H1 (cell line): ENCODE measurements at regions not wholly inside any gene's neighbourhood (a gene's known extent, or its start where the extent isn't known, plus 50 kb on each side); places are given as distances from the start of the nearest gene placed in this dataset.

ENCODE experiments used
- CTCF ChIA-PET: fragments of 300-600 bp; sonication (Branson Sonifier 250); formaldehyde crosslinking; loops from one replicate; lab custom pipeline; 2021; ENCODE audit not compliant: partially characterized antibody; lab: Charles Lee
- POLR2A ChIA-PET: fragments of 300-600 bp; sonication (Branson Sonifier 250); formaldehyde crosslinking; loops from one replicate; lab custom pipeline; 2021; ENCODE audit warnings: inconsistent platforms; ENCODE audit not compliant: partially characterized antibody; lab: Charles Lee
- DNase-seq, 2 experiments: peaks; one replicate each; pipeline versions ENCODE4 v3.0.0 to v3.0.0-alpha.2; 2010 to 2022; ENCODE audit warnings: low spot score in 2 of 2, low read depth in 1 of 2, mixed read lengths in 1 of 2
- FAIRE-seq: peaks from 2 replicates; lab custom pipeline; 2011; peaks lifted over from hg19 to GRCh38; lab: Jason Lieb, UNC
- H2AFZ ChIP-seq: 2 replicates; pipeline ENCODE4 v1.8.1; 2012; ENCODE audit warnings: low read length, inconsistent platforms
- H2AK5ac ChIP-seq: 2 replicates; pipeline ENCODE4 v1.6.1; 2013; ENCODE audit warnings: low read depth, low read length
- H2BK120ac ChIP-seq: replicated peaks from 2 replicates; pipeline ENCODE3; 2013; ENCODE audit warnings: low read depth, low read length, inconsistent platforms
- H2BK12ac ChIP-seq: 2 replicates; pipeline ENCODE4 v1.6.1; 2013; ENCODE audit warnings: low read depth, low read length
- H2BK15ac ChIP-seq: 2 replicates; pipeline ENCODE4 v1.6.1; 2013; ENCODE audit warnings: low read length
- H2BK20ac ChIP-seq: 2 replicates; pipeline ENCODE4 v1.6.1; 2013; ENCODE audit warnings: low read length
- H2BK5ac ChIP-seq: 2 replicates; pipeline ENCODE4 v1.6.1; 2013; ENCODE audit warnings: low read depth, low read length
- H3K14ac ChIP-seq: 2 replicates; pipeline ENCODE4 v1.6.1; 2013; ENCODE audit warnings: inconsistent platforms; ENCODE audit not compliant: insufficient read length
- H3K18ac ChIP-seq: 2 replicates; pipeline ENCODE4 v1.6.1; 2013; ENCODE audit warnings: low read length; ENCODE audit errors: extremely low read depth
- H3K23ac ChIP-seq: 2 replicates; pipeline ENCODE4 v1.6.1; 2013; ENCODE audit warnings: inconsistent platforms; ENCODE audit not compliant: insufficient read length
- H3K23me2 ChIP-seq: 2 replicates; pipeline ENCODE4 v1.6.1; 2013; ENCODE audit warnings: low read depth, low read length
- H3K27ac ChIP-seq: 2 replicates; pipeline ENCODE4 v1.6.1; 2011; ENCODE audit warnings: low read depth, low read length, inconsistent platforms
- H3K27me3 ChIP-seq, 4 experiments: replicated peaks in 1 of 4; 1 replicate in 1 of 4; 2 replicates in 3 of 4; pipeline versions ENCODE4 v1.6.1 to v1.8.1; 2011 to 2013; ENCODE audit warnings: low read length in 3 of 4, mild to moderate bottlenecking in 3 of 4, inconsistent platforms in 2 of 4, mixed read lengths in 2 of 4, moderate library complexity in 1 of 4; ENCODE audit not compliant: control insufficient read depth in 3 of 4, insufficient read depth in 3 of 4; ENCODE audit errors: extremely low read depth in 1 of 4
- H3K36me3 ChIP-seq, 4 experiments: 2 replicates each; pipeline versions ENCODE4 v1.6.1 to v1.8.1; 2011 to 2013; ENCODE audit warnings: mild to moderate bottlenecking in 4 of 4, low read length in 3 of 4, moderate library complexity in 2 of 4, control low read depth in 1 of 4, inconsistent platforms in 1 of 4; ENCODE audit not compliant: insufficient read depth in 4 of 4, control insufficient read depth in 2 of 4
- H3K4ac ChIP-seq: replicated peaks from 2 replicates; pipeline ENCODE3; 2013; ENCODE audit warnings: low read length, low read depth, mixed read lengths, inconsistent platforms; ENCODE audit not compliant: insufficient read length
- H3K4me1 ChIP-seq, 4 experiments: replicated peaks in 1 of 4; 1 replicate in 1 of 4; 2 replicates in 3 of 4; pipeline versions ENCODE4 v1.6.1 to v1.8.1; 2011 to 2013; ENCODE audit warnings: low read length in 3 of 4, inconsistent platforms in 2 of 4, mixed read lengths in 1 of 4; ENCODE audit not compliant: insufficient read depth in 4 of 4, control insufficient read depth in 3 of 4
- H3K4me2 ChIP-seq, 2 experiments: 2 replicates each; pipeline versions ENCODE4 v1.6.1 to v1.8.1; 2011 to 2013; ENCODE audit warnings: low read depth in 2 of 2, low read length in 2 of 2, control low read depth in 1 of 2, inconsistent platforms in 1 of 2, mild to moderate bottlenecking in 1 of 2; ENCODE audit not compliant: insufficient read depth in 1 of 2
- H3K4me3 ChIP-seq, 4 experiments: fragments of 200-600, 300-600 bp in 1 of 4; sonication (generic), shearing (Covaris generic), sonication (Bioruptor Twin) in 1 of 4; 2 replicates each; pipeline versions ENCODE4 v1.5.1 to v1.8.1; 2011 to 2016; ENCODE audit warnings: low read length in 4 of 4, low read depth in 3 of 4, control low read depth in 2 of 4, inconsistent platforms in 2 of 4, mild to moderate bottlenecking in 2 of 4, mixed read lengths in 1 of 4, moderate library complexity in 1 of 4; ENCODE audit not compliant: insufficient read depth in 2 of 4; ENCODE audit errors: extremely low read depth in 1 of 4
- H3K56ac ChIP-seq: replicated peaks from 2 replicates; pipeline ENCODE3; 2013; ENCODE audit warnings: low read depth, mild to moderate bottlenecking, mixed read lengths, low read length, inconsistent platforms; ENCODE audit not compliant: insufficient read length
- H3K79me1 ChIP-seq: 2 replicates; pipeline ENCODE4 v1.6.1; 2013; ENCODE audit warnings: low read depth, low read length, control low read depth
- H3K79me2 ChIP-seq, 2 experiments: 2 replicates each; pipeline versions ENCODE4 v1.6.1 to v1.8.1; 2012 to 2013; ENCODE audit warnings: low read length in 2 of 2, mild to moderate bottlenecking in 2 of 2, inconsistent platforms in 1 of 2; ENCODE audit not compliant: insufficient read depth in 2 of 2, control insufficient read depth in 1 of 2
- H3K9ac ChIP-seq, 4 experiments: replicated peaks in 1 of 4; 1 replicate in 1 of 4; 2 replicates in 3 of 4; pipeline versions ENCODE4 v1.6.1 to v1.8.1; 2011 to 2013; ENCODE audit warnings: low read depth in 3 of 4, low read length in 3 of 4, control low read depth in 2 of 4, mild to moderate bottlenecking in 2 of 4, moderate library complexity in 2 of 4, inconsistent platforms in 1 of 4; ENCODE audit errors: extremely low read depth in 1 of 4
- H3K9me3 ChIP-seq, 2 experiments: 2 replicates each; pipeline versions ENCODE4 v1.6.1 to v1.8.1; 2012 to 2013; ENCODE audit warnings: mild to moderate bottlenecking in 2 of 2, moderate library complexity in 2 of 2, control low read depth in 1 of 2, inconsistent platforms in 1 of 2, low read depth in 1 of 2, low read length in 1 of 2, mixed read lengths in 1 of 2; ENCODE audit not compliant: insufficient read depth in 2 of 2
- H4K20me1 ChIP-seq, 2 experiments: replicated peaks in 1 of 2; 2 replicates each; pipeline versions ENCODE3 to v1.8.1; 2011 to 2013; ENCODE audit warnings: inconsistent platforms in 2 of 2, low read length in 2 of 2, mild to moderate bottlenecking in 1 of 2; ENCODE audit not compliant: insufficient read depth in 2 of 2, control insufficient read depth in 1 of 2
- H4K5ac ChIP-seq: 2 replicates; pipeline ENCODE4 v1.6.1; 2013; ENCODE audit warnings: low read length, low read depth, mixed read lengths, inconsistent platforms; ENCODE audit not compliant: insufficient read length
- H4K8ac ChIP-seq: 2 replicates; pipeline ENCODE4 v1.8.0; 2013; ENCODE audit warnings: mild to moderate bottlenecking, moderate library complexity, low read length, inconsistent platforms; ENCODE audit not compliant: insufficient read depth; ENCODE audit errors: extremely low read depth
- H4K91ac ChIP-seq: replicated peaks from 2 replicates; pipeline ENCODE3; 2013; ENCODE audit warnings: low read length, mixed read lengths, inconsistent platforms; ENCODE audit not compliant: insufficient read length
- CHD2 ChIP-seq: IDR thresholded peaks from 2 replicates; pipeline ENCODE4 v1.6.1; 2012; ENCODE audit warnings: low read length, improper control_type of control experiment
- FOSL1 ChIP-seq: IDR thresholded peaks from 2 replicates; pipeline ENCODE4 v1.6.1; 2011; ENCODE audit warnings: mild to moderate bottlenecking, low read depth, low read length, moderate library complexity; ENCODE audit not compliant: insufficient read depth
- GABPA ChIP-seq: IDR thresholded peaks from 2 replicates; pipeline ENCODE4 v1.6.1; 2011; ENCODE audit warnings: mild to moderate bottlenecking, low read length, moderate library complexity, borderline replicate concordance; ENCODE audit not compliant: insufficient read depth
- HDAC6 ChIP-seq: IDR thresholded peaks from one replicate; pipeline ENCODE4 v1.7.1; 2012; ENCODE audit warnings: low read depth, mild to moderate bottlenecking, inconsistent platforms, low read length, moderate library complexity
- MAFK ChIP-seq: IDR thresholded peaks from 2 replicates; pipeline ENCODE4 v1.6.1; 2012; ENCODE audit warnings: low read depth, mild to moderate bottlenecking, improper control_type of control experiment, low read length
- NANOG ChIP-seq: IDR thresholded peaks from 2 replicates; pipeline ENCODE4 v1.6.1; 2011; ENCODE audit warnings: low read length, low read depth, mild to moderate bottlenecking, inconsistent platforms; ENCODE audit not compliant: insufficient read depth, poor library complexity, severe bottlenecking
- TAF1 ChIP-seq: IDR thresholded peaks from 2 replicates; pipeline ENCODE4 v1.6.1; 2011; ENCODE audit warnings: mild to moderate bottlenecking, low read depth, low read length
- TBP ChIP-seq: IDR thresholded peaks from 2 replicates; pipeline ENCODE4 v1.6.1; 2011; ENCODE audit warnings: low read depth, low read length, improper control_type of control experiment
- TEAD4 ChIP-seq: IDR thresholded peaks from 2 replicates; pipeline ENCODE4 v1.6.1; 2012; ENCODE audit warnings: low read depth, low read length, inconsistent platforms, mixed read lengths
- ZNF274 ChIP-seq: IDR thresholded peaks from 2 replicates; pipeline ENCODE4 v1.7.0; 2012; ENCODE audit warnings: low read length, borderline replicate concordance; ENCODE audit errors: extremely low read depth
- WGBS, 2 experiments: shearing (Covaris generic) in 1 of 2; methylation state at CpG; one replicate each; pipeline versions ENCODE4 v1.1.6 to v1.1.7; 2013 to 2015; ENCODE audit warnings: low lambda C conversion rate in 2 of 2, mixed read lengths in 2 of 2, inconsistent platforms in 1 of 2, low coverage in 1 of 2, missing lambda C conversion rate in 1 of 2; ENCODE audit not compliant: insufficient replicate concordance in 2 of 2, insufficient coverage in 1 of 2, insufficient read length in 1 of 2; ENCODE audit errors: extremely low coverage in 1 of 2, missing lambda C conversion rate in 1 of 2; 5-methylcytosine and 5-hydroxymethylcytosine counted together
- TF ChIP-seq, protein P1 (sequence below): IDR thresholded peaks from 2 replicates; pipeline ENCODE4 v1.6.1; 2012; ENCODE audit warnings: inconsistent platforms
- TF ChIP-seq, protein P2 (sequence below): IDR thresholded peaks from 2 replicates; pipeline ENCODE4 v1.6.1; 2011; ENCODE audit warnings: low read length, improper control_type of control experiment

GRCh38 chr6:26235302-26235670 is 129.7 kb upstream of the BTN3A2 start:
- Histone ChIP-seq H3K23ac (no peak overlapping the region), H2BK5ac (peak overlapping the region; percentile 88; the same call in 1 of the 2 replicates), H4K5ac (peak overlapping the region; percentile 98), H3K27me3 (no peaks in the 10 kb centered on the region), H3K18ac (peak overlapping the region; percentile 72; the same call in 1 of the 2 replicates), H4K91ac (no peak overlapping the region), H2BK12ac (no peak overlapping the region; the same call in 1 of the 2 replicates), H2BK20ac (no peak overlapping the region), H3K4ac (no peak overlapping the region), H2BK15ac (no peak overlapping the region), H3K14ac (no peak overlapping the region), H3K36me3 (no peaks in the 10 kb centered on the region), H3K79me1 (no peaks in the 10 kb centered on the region), H3K9ac (peak overlapping the region; percentile 87 to 94 (median 92); a peak in 6 of 7 replicates), H3K4me2 (peak overlapping the region; percentile 68 to 79), H3K4me1 (peaks cover 0 to 3% (median 0%) of the 10 kb centered on the region in 4 experiments; a peak in 3 of 7 replicates), H2BK120ac (peak overlapping the region; percentile 81), H2AFZ (no peak overlapping the region), H3K9me3 (no peaks in the 10 kb centered on the region), H3K56ac (no peak overlapping the region), H3K23me2 (peaks cover 5% of the 10 kb centered on the region), H3K79me2 (no peaks in the 10 kb centered on the region), H2AK5ac (no peak overlapping the region), H4K8ac (no peak overlapping the region), H3K27ac (peak overlapping the region; percentile 93), H4K20me1 (no peaks in the 10 kb centered on the region), H3K4me3 (peak overlapping the region; percentile 83 to 91 (median 88))
- CTCF ChIA-PET: interaction anchor here (2.8 kb wide), 1 partner anchor 10 kb away, joined by 10 read pairs; a partner anchor contains a TSS
- no peak for DNase-seq
- POLR2A ChIA-PET: interaction anchor here (0.6 to 9.7 kb wide), 24 partner anchors 11 to 1864 kb away, joined by 3 to 477 read pairs (median 35); a partner anchor contains a TSS
- FAIRE-seq: no peak
- WGBS, 2 experiments: 5% methylated on average over 3 of the region's 3 CpGs; no CpG with 5 or more reads in 1 of the 2 experiments
- no peak for TF ChIP-seq GABPA
- TF ChIP-seq TBP: no peak
- TF ChIP-seq NANOG: no peak
- no peak for TF ChIP-seq TEAD4
- no peak for TF ChIP-seq TAF1
- TF ChIP-seq, protein P1, sequence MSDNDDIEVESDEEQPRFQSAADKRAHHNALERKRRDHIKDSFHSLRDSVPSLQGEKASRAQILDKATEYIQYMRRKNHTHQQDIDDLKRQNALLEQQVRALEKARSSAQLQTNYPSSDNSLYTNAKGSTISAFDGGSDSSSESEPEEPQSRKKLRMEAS: no peak
- TF ChIP-seq HDAC6: no peak
- no peak for TF ChIP-seq MAFK
- TF ChIP-seq, protein P2, sequence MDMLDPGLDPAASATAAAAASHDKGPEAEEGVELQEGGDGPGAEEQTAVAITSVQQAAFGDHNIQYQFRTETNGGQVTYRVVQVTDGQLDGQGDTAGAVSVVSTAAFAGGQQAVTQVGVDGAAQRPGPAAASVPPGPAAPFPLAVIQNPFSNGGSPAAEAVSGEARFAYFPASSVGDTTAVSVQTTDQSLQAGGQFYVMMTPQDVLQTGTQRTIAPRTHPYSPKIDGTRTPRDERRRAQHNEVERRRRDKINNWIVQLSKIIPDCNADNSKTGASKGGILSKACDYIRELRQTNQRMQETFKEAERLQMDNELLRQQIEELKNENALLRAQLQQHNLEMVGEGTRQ: no peak
- no peak for TF ChIP-seq CHD2
- TF ChIP-seq FOSL1: no peak
- no peak for TF ChIP-seq ZNF274
